Smooth muscle cell (in vitro differentiated cells): ENCODE measurements at regions not wholly inside any gene's neighbourhood (a gene's known extent, or its start where the extent isn't known, plus 50 kb on each side); places are given as distances from the start of the nearest gene placed in this dataset.

ENCODE experiments used
- DNase-seq: peaks from one replicate; lab custom pipeline; 2025; ENCODE audit not compliant: unreplicated experiment; lab: John Stamatoyannopoulos, UW
- H2AFZ ChIP-seq: fragments of 200-600 bp; sonication (generic); 2 replicates; pipeline ENCODE4 v1.6.0; 2016; ENCODE audit warnings: antibody characterized with exemption, low read depth, mild to moderate bottlenecking
- H3F3A ChIP-seq: fragments of 200-600 bp; sonication (generic); 2 replicates; pipeline ENCODE4 v1.6.0; 2017; ENCODE audit warnings: antibody characterized with exemption, low read depth
- H3K27ac ChIP-seq: fragments of 200-600 bp; sonication (generic); 2 replicates; pipeline ENCODE4 v1.5.1; 2016; ENCODE audit warnings: low read depth, mild to moderate bottlenecking
- H3K27me3 ChIP-seq: fragments of 200-600 bp; sonication (generic); 2 replicates; pipeline ENCODE4 v1.6.1; 2016; ENCODE audit warnings: low read depth, mild to moderate bottlenecking
- H3K36me3 ChIP-seq: fragments of 200-600 bp; sonication (generic); 2 replicates; pipeline ENCODE4 v1.5.1; 2016; ENCODE audit warnings: low read depth
- H3K4me1 ChIP-seq: fragments of 200-600 bp; sonication (generic); 2 replicates; pipeline ENCODE4 v1.5.1; 2016; ENCODE audit warnings: low read depth
- H3K4me2 ChIP-seq: fragments of 200-600 bp; sonication (generic); 2 replicates; pipeline ENCODE4 v1.6.0; 2016; ENCODE audit warnings: mild to moderate bottlenecking
- H3K4me3 ChIP-seq: fragments of 200-600 bp; sonication (generic); 2 replicates; pipeline ENCODE4 v1.5.1; 2016; ENCODE audit warnings: mild to moderate bottlenecking
- H3K79me2 ChIP-seq: fragments of 200-600 bp; sonication (generic); 2 replicates; pipeline ENCODE4 v1.6.0; 2016; ENCODE audit warnings: low read depth, mild to moderate bottlenecking
- H3K9ac ChIP-seq: fragments of 200-600 bp; sonication (generic); 2 replicates; pipeline ENCODE4 v1.6.0; 2016; ENCODE audit warnings: low read depth
- H3K9me3 ChIP-seq: fragments of 200-600 bp; sonication (generic); replicated peaks from 2 replicates; pipeline ENCODE4 v1.5.1; 2016; ENCODE audit warnings: low read depth
- H4K20me1 ChIP-seq: fragments of 200-600 bp; sonication (generic); 2 replicates; pipeline ENCODE4 v1.6.0; 2016; ENCODE audit warnings: low read depth
- WGBS: methylation state at CpG from one replicate; pipeline ENCODE4 v1.1.7; 2016; ENCODE audit warnings: low lambda C conversion rate; 5-methylcytosine and 5-hydroxymethylcytosine counted together
- TF ChIP-seq, protein P1 (sequence below): fragments of 200-600 bp; sonication (generic); IDR thresholded peaks from 2 replicates; pipeline ENCODE4 v1.5.1; 2017; ENCODE audit warnings: borderline replicate concordance, mild to moderate bottlenecking, antibody characterized with exemption; ENCODE audit not compliant: insufficient read depth, poor library complexity, severe bottlenecking

DNA sequence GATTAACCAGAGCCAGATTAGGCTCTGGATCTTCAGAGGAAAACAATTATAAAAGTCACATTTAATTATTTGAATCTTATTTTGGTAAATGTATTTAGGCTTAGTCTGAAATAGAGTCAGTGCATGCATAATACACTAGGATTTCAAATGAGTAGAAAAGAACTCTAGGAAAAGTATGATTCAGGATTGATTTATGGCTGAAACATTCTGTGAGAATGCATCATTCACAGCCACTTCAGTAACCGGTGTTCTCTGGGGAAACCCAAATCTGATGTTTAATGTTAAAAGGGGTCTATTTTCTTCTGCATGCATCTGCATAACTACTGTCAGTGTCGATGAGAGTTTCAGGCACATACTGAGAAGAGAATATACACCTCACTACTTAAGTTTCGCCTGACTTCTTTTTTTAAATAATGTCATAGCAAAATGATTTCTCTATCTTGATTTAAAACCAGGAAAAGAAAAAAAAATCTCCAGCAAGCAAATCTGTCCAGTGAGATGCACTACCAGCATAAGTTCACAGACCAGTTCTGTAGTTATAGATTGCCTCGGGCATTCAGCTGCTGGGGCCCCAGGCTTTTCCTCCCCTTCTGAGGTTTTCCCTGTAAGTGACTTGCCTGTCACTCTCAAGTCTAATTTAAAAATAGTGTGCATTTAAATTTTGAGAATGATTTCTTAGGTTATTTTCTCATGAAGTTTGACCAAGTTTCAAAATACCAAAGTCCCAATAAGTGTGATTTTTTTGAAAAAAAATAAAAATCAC, 501.5 kb downstream of the NR4A2 start:
- Histone ChIP-seq H3K9ac (no peak overlapping the region), H4K20me1 (no peaks in the 10 kb centered on the region), H3K79me2 (no peaks in the 10 kb centered on the region), H3F3A (no peaks in the 10 kb centered on the region), H2AFZ (peak overlapping the region; percentile 21), H3K27ac (no peak overlapping the region), H3K9me3 (no peaks in the 10 kb centered on the region), H3K4me1 (no peaks in the 10 kb centered on the region), H3K4me2 (no peak overlapping the region), H3K27me3 (no peaks in the 10 kb centered on the region), H3K36me3 (no peaks in the 10 kb centered on the region), H3K4me3 (no peak overlapping the region)
- DNase-seq: no peak
- 68% methylated on average over 4 of the region's 4 CpGs for WGBS
- TF ChIP-seq, protein P1, sequence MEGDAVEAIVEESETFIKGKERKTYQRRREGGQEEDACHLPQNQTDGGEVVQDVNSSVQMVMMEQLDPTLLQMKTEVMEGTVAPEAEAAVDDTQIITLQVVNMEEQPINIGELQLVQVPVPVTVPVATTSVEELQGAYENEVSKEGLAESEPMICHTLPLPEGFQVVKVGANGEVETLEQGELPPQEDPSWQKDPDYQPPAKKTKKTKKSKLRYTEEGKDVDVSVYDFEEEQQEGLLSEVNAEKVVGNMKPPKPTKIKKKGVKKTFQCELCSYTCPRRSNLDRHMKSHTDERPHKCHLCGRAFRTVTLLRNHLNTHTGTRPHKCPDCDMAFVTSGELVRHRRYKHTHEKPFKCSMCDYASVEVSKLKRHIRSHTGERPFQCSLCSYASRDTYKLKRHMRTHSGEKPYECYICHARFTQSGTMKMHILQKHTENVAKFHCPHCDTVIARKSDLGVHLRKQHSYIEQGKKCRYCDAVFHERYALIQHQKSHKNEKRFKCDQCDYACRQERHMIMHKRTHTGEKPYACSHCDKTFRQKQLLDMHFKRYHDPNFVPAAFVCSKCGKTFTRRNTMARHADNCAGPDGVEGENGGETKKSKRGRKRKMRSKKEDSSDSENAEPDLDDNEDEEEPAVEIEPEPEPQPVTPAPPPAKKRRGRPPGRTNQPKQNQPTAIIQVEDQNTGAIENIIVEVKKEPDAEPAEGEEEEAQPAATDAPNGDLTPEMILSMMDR: no peak

DNA sequence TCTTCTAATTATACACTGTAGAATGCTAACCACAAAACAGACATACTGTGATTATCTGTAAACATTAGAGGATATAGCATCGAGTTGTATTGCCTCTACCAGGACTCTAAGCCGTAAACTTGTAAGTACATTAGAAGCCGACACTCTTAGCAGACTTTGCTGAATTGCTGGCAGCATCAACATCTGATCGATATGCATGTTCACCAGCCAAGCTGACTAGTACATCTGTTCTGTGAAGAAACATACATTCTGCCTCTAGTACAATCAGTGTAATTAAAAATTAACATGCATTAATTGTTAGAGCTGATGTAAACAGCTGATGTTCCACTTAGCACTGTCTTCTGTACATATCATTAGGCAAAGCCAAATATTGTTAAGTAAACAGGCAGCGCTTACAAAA, 502.2 kb downstream of the NR4A2 start:
- H3K4me3 ChIP-seq: no peak overlapping the region
- TF ChIP-seq, protein P1: no peak

DNA sequence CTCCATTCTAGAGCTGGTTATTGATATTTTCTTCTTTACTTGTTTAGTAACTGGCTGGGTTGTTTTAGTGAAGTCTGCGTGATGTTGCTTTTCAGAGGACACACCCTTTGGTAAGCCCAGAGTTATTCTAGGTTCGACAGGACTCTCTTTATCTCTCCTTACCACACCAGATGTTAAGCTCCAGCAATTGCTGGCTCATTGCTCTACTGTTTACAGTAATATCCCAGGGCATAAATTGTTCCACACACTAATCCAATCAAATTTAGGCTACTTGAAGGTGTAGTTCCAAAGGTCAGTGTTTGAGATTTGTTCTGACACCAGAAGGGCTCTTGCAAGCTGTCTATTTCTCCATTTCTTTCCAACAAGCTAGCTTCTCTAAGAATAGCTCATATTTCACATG, 506.6 kb downstream of the NR4A2 start:
- no peaks in the 10 kb centered on the region for H3F3A ChIP-seq
- H3K9me3 ChIP-seq: no peaks in the 10 kb centered on the region
- H3K4me2 ChIP-seq: no peak overlapping the region
- no peaks in the 10 kb centered on the region for H3K79me2 ChIP-seq
- TF ChIP-seq, protein P1: no peak
- H4K20me1 ChIP-seq: no peaks in the 10 kb centered on the region
- peak overlapping the region; percentile 9 for H3K4me3 ChIP-seq
- no peak overlapping the region for H2AFZ ChIP-seq
- no peak overlapping the region for H3K27ac ChIP-seq
- H3K36me3 ChIP-seq: no peaks in the 10 kb centered on the region
- no peaks in the 10 kb centered on the region for H3K4me1 ChIP-seq
- 65% methylated on average over 2 of the region's 2 CpGs for WGBS
- no peak overlapping the region for H3K9ac ChIP-seq
- DNase-seq: no peak
- no peaks in the 10 kb centered on the region for H3K27me3 ChIP-seq

More for the DNA sequence above, 502.2 kb downstream of the NR4A2 start:
- H3K36me3 ChIP-seq: no peaks in the 10 kb centered on the region
- no peaks in the 10 kb centered on the region for H3F3A ChIP-seq
- WGBS: 81% methylated on average over 5 of the region's 5 CpGs
- no peaks in the 10 kb centered on the region for H3K4me1 ChIP-seq
- H3K4me2 ChIP-seq: no peak overlapping the region
- no peak overlapping the region for H3K9ac ChIP-seq
- H3K79me2 ChIP-seq: no peaks in the 10 kb centered on the region
- no peaks in the 10 kb centered on the region for H3K27me3 ChIP-seq
- DNase-seq: no peak
- no peak overlapping the region for H2AFZ ChIP-seq
- no peak overlapping the region for H3K27ac ChIP-seq
- H3K9me3 ChIP-seq: no peaks in the 10 kb centered on the region
- H4K20me1 ChIP-seq: no peaks in the 10 kb centered on the region

DNA sequence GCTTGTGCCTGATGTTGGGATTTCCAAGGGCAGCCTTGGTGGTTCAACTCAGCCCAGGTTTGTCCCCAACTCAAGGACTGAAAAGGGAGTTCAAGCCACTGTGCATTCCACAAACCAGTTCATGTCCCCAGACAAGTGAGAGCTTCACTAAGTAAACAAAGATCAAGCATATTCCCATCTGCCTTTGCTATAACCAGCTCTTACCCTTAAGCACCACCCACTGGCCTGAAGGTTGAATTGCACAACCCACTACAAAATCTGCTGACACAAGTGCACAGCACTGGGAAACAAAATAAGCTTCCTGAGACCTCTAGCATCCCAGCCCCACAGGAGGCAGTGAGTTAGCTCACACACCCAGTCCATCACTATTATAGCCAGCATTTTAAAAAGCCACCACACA, 516.7 kb downstream of the NR4A2 start:
- no peak for DNase-seq
- H4K20me1 ChIP-seq: no peaks in the 10 kb centered on the region

More for the DNA sequence above, 516.7 kb downstream of the NR4A2 start:
- Histone ChIP-seq H3F3A (no peaks in the 10 kb centered on the region), H3K27me3 (no peaks in the 10 kb centered on the region), H3K9me3 (no peaks in the 10 kb centered on the region), H3K27ac (no peak overlapping the region), H3K79me2 (no peaks in the 10 kb centered on the region), H3K9ac (no peak overlapping the region), H3K4me2 (no peak overlapping the region), H3K4me3 (no peak overlapping the region), H3K4me1 (no peaks in the 10 kb centered on the region), H2AFZ (no peak overlapping the region), H3K36me3 (no peaks in the 10 kb centered on the region)
- TF ChIP-seq, protein P1: peak; percentile 28
